ENCODE measurements at regions not wholly inside any gene's neighbourhood (a gene's known extent, or its start where the extent isn't known, plus 50 kb on each side); places are given as distances from the start of the nearest gene placed in this dataset.

- TF ChIP-seq FOXJ3 (CRISPR knock-in tag; IDR thresholded peaks at IDR 0.05; ENCODE audit: borderline replicate concordance), result no peak
- TF ChIP-seq TEAD1 (CRISPR knock-in tag; IDR thresholded peaks at IDR 0.05), result no peak
- no peak for TF ChIP-seq ETV6 (CRISPR knock-in tag; IDR thresholded peaks at IDR 0.05)
- TF ChIP-seq FOXK1 (CRISPR knock-in tag; IDR thresholded peaks at IDR 0.05), result no peak
- TF ChIP-seq ZNF263 (CRISPR knock-in tag; IDR thresholded peaks at IDR 0.05; ENCODE audit: low read depth), result no peak
- TF ChIP-seq, protein P1, sequence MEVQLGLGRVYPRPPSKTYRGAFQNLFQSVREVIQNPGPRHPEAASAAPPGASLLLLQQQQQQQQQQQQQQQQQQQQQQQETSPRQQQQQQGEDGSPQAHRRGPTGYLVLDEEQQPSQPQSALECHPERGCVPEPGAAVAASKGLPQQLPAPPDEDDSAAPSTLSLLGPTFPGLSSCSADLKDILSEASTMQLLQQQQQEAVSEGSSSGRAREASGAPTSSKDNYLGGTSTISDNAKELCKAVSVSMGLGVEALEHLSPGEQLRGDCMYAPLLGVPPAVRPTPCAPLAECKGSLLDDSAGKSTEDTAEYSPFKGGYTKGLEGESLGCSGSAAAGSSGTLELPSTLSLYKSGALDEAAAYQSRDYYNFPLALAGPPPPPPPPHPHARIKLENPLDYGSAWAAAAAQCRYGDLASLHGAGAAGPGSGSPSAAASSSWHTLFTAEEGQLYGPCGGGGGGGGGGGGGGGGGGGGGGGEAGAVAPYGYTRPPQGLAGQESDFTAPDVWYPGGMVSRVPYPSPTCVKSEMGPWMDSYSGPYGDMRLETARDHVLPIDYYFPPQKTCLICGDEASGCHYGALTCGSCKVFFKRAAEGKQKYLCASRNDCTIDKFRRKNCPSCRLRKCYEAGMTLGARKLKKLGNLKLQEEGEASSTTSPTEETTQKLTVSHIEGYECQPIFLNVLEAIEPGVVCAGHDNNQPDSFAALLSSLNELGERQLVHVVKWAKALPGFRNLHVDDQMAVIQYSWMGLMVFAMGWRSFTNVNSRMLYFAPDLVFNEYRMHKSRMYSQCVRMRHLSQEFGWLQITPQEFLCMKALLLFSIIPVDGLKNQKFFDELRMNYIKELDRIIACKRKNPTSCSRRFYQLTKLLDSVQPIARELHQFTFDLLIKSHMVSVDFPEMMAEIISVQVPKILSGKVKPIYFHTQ (CRISPR knock-in tag; IDR thresholded peaks at IDR 0.05), result no peak
These were observed 393.2 kb downstream of the BCAT1 start (continued) for GRCh38 chr12:24555730-24556129.

GRCh38 chr12:24554612-24555295 is 394.1 kb downstream of the BCAT1 start:
- ChIA-PET CTCF (no interaction called here), POLR2A (no interaction called here)
- no peak for TF ChIP-seq JUN (CRISPR knock-in tag; IDR thresholded peaks at IDR 0.05)
- TF ChIP-seq CTCF (IDR thresholded peaks at IDR 0.05), result no peak
- no peak for TF ChIP-seq ATF1 (CRISPR knock-in tag; IDR thresholded peaks at IDR 0.05)
- TF ChIP-seq FOXP4 (CRISPR knock-in tag; IDR thresholded peaks at IDR 0.05), result no peak
- TF ChIP-seq ZSCAN18 (CRISPR knock-in tag; IDR thresholded peaks at IDR 0.05), result no peak
- no peak for TF ChIP-seq JAZF1 (CRISPR knock-in tag; IDR thresholded peaks at IDR 0.05)
- no peak for TF ChIP-seq PREB (CRISPR knock-in tag; IDR thresholded peaks at IDR 0.05; ENCODE audit: borderline replicate concordance)
- TF ChIP-seq, protein P2, sequence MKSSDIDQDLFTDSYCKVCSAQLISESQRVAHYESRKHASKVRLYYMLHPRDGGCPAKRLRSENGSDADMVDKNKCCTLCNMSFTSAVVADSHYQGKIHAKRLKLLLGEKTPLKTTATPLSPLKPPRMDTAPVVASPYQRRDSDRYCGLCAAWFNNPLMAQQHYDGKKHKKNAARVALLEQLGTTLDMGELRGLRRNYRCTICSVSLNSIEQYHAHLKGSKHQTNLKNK (CRISPR knock-in tag; IDR thresholded peaks at IDR 0.05), result no peak
- TF ChIP-seq ZBTB43 (CRISPR knock-in tag; IDR thresholded peaks at IDR 0.05), result no peak
- TF ChIP-seq ZNF396 (CRISPR knock-in tag; IDR thresholded peaks at IDR 0.05; ENCODE audit: borderline replicate concordance), result no peak
- no peak for TF ChIP-seq ZNF219 (CRISPR knock-in tag; IDR thresholded peaks at IDR 0.05; ENCODE audit: borderline replicate concordance)
- TF ChIP-seq MYBL2 (CRISPR knock-in tag; IDR thresholded peaks at IDR 0.05), result no peak
- TF ChIP-seq NFE2L1 (CRISPR knock-in tag; IDR thresholded peaks at IDR 0.05), result no peak
- no peak for TF ChIP-seq IRF2 (CRISPR knock-in tag; IDR thresholded peaks at IDR 0.05; ENCODE audit: borderline replicate concordance, low read depth)
- no peak for TF ChIP-seq ETV6 (CRISPR knock-in tag; IDR thresholded peaks at IDR 0.05)
- TF ChIP-seq, protein P3, sequence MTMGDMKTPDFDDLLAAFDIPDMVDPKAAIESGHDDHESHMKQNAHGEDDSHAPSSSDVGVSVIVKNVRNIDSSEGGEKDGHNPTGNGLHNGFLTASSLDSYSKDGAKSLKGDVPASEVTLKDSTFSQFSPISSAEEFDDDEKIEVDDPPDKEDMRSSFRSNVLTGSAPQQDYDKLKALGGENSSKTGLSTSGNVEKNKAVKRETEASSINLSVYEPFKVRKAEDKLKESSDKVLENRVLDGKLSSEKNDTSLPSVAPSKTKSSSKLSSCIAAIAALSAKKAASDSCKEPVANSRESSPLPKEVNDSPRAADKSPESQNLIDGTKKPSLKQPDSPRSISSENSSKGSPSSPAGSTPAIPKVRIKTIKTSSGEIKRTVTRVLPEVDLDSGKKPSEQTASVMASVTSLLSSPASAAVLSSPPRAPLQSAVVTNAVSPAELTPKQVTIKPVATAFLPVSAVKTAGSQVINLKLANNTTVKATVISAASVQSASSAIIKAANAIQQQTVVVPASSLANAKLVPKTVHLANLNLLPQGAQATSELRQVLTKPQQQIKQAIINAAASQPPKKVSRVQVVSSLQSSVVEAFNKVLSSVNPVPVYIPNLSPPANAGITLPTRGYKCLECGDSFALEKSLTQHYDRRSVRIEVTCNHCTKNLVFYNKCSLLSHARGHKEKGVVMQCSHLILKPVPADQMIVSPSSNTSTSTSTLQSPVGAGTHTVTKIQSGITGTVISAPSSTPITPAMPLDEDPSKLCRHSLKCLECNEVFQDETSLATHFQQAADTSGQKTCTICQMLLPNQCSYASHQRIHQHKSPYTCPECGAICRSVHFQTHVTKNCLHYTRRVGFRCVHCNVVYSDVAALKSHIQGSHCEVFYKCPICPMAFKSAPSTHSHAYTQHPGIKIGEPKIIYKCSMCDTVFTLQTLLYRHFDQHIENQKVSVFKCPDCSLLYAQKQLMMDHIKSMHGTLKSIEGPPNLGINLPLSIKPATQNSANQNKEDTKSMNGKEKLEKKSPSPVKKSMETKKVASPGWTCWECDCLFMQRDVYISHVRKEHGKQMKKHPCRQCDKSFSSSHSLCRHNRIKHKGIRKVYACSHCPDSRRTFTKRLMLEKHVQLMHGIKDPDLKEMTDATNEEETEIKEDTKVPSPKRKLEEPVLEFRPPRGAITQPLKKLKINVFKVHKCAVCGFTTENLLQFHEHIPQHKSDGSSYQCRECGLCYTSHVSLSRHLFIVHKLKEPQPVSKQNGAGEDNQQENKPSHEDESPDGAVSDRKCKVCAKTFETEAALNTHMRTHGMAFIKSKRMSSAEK (CRISPR knock-in tag; IDR thresholded peaks at IDR 0.05; ENCODE audit: borderline replicate concordance), result no peak

More at GRCh38 chr12:24554612-24555295, 394.1 kb downstream of the BCAT1 start:
- DNase-seq (ENCODE audit: low spot score) (no peak), ATAC-seq (no peak)
- no peak overlapping the region for H3K4me3 Mint-ChIP-seq
- H3K27ac Mint-ChIP-seq, result no peak overlapping the region
- peaks cover 42% of the 10 kb centered on the region for H3K4me1 Mint-ChIP-seq
- no peaks in the 10 kb centered on the region for H3K36me3 Mint-ChIP-seq
- no peaks in the 10 kb centered on the region for H3K9me3 Mint-ChIP-seq
- H3K27me3 Mint-ChIP-seq (ENCODE audit: low read depth), result 0 out of 2 replicates have a peak, but pooled peaks cover under 1% of the 10 kb centered on the region

All from WTC11 (cell line).